ENCODE measurements at regions not wholly inside any gene's neighbourhood (a gene's known extent, or its start where the extent isn't known, plus 50 kb on each side); places are given as distances from the start of the nearest gene placed in this dataset.

- TF ChIP-seq HMGXB4 (CRISPR knock-in tag; IDR thresholded peaks at IDR 0.05; ENCODE audit: borderline replicate concordance) = no peak
Measured at GRCh38 chr2:12835733-12836132, 119.0 kb downstream of the TRIB2 start (continued).

- Histone ChIP-seq H3K4me2 (no peak overlapping the region), H3K9me3 (no peaks in the 10 kb centered on the region), H3K4me1 (no peaks in the 10 kb centered on the region), H3K4me3 (no peak overlapping the region), H3K27ac (no peak overlapping the region)
- TF ChIP-seq KDM1A (IDR thresholded peaks at IDR 0.05; ENCODE audit: low read depth) (no peak), HOXB13 (CRISPR knock-in tag; IDR thresholded peaks at IDR 0.05; ENCODE audit: low read depth) (no peak), EHF (CRISPR knock-in tag; IDR thresholded peaks at IDR 0.05) (no peak), NPAS2 (CRISPR knock-in tag; IDR thresholded peaks at IDR 0.05; ENCODE audit: borderline replicate concordance) (no peak), MAFK (IDR thresholded peaks at IDR 0.05; ENCODE audit: partially characterized antibody) (no peak), JUNB (IDR thresholded peaks at IDR 0.05) (no peak), PBX3 (IDR thresholded peaks at IDR 0.05) (no peak), MAZ (IDR thresholded peaks at IDR 0.05; ENCODE audit: borderline replicate concordance, low read depth, low read length) (no peak)
- ChIA-PET CTCF (interaction anchor here (0.6 to 0.9 kb wide), 3 partner anchors 10 to 379 kb away, joined by 3 read pairs; no protein-coding TSS in a partner anchor), POLR2A (no interaction called here)
- WGBS (ENCODE audit: missing lambda C conversion rate) = 0% methylated on average over 2 of the region's 2 CpGs
- FAIRE-seq = no peak
- DNase-seq (ENCODE audit: low read depth in 1 of 2, low spot score in 1 of 2) = no peak
- no peak for ATAC-seq
Measured at GRCh38 chr2:12839339-12839738, 122.6 kb downstream of the TRIB2 start.

GRCh38 chr2:12841021-12841420, 124.3 kb downstream of the TRIB2 start:
- Histone ChIP-seq H3K9me3 (no peaks in the 10 kb centered on the region), H3K4me1 (no peaks in the 10 kb centered on the region), H3K27ac (no peak overlapping the region), H3K4me2 (no peak overlapping the region), H3K4me3 (no peak overlapping the region)
- WGBS (ENCODE audit: missing lambda C conversion rate) = 5% methylated on average over 5 of the region's 5 CpGs
- FAIRE-seq (no peak), DNase-seq (ENCODE audit: low read depth in 1 of 2, low spot score in 1 of 2) (no peak), ATAC-seq (no peak)
- ChIA-PET POLR2A (no interaction called here), CTCF (no interaction called here)
- TF ChIP-seq NR3C1 (IDR thresholded peaks at IDR 0.05) (no peak), FOSB (CRISPR knock-in tag; IDR thresholded peaks at IDR 0.05) (no peak), BHLHE40 (IDR thresholded peaks at IDR 0.05; ENCODE audit: low read depth, low read length) (no peak), ELK1 (IDR thresholded peaks at IDR 0.05; ENCODE audit: low read depth, low read length) (no peak), HMGXB4 (CRISPR knock-in tag; IDR thresholded peaks at IDR 0.05; ENCODE audit: borderline replicate concordance) (no peak), CTCF (IDR thresholded peaks at IDR 0.05) (no peak), PHF8 (IDR thresholded peaks at IDR 0.05; ENCODE audit: borderline replicate concordance, low read depth) (no peak), RFX5 (IDR thresholded peaks at IDR 0.05) (no peak), SREBF2 (IDR thresholded peaks at IDR 0.05) (no peak), MAX (IDR thresholded peaks at IDR 0.05) (no peak), HDAC2 (IDR thresholded peaks at IDR 0.05) (no peak), GATA3 (IDR thresholded peaks at IDR 0.05; ENCODE audit: borderline replicate concordance) (no peak), FOXS1 (CRISPR knock-in tag; IDR thresholded peaks at IDR 0.05) (no peak), RAD21 (conservative IDR thresholded peaks at IDR 0.05 in 1 of 2, IDR thresholded peaks at IDR 0.05 in 1 of 2) (no peak), KDM1A (IDR thresholded peaks at IDR 0.05; ENCODE audit: low read depth) (no peak)

All from A549 (cell line).